ENCODE measurements at regions not wholly inside any gene's neighbourhood (a gene's known extent, or its start where the extent isn't known, plus 50 kb on each side); places are given as distances from the start of the nearest gene placed in this dataset.
"Not testable (repeated sequence)": the region's sequence is repeated elsewhere in the genome, so short reads cannot be mapped to it uniquely, and the experiment has no call there.

- intact Hi-C loops (cut with DNase I) = no loop called here
- no peak for DNase-seq (ENCODE audit: low spot score)
These were observed 118.8 kb upstream of the PDE1A start for GRCh38 chr2:182545420-182546167.

- intact Hi-C loops (cut with DNase I) = no loop called here
These were observed 121.5 kb upstream of the PDE1A start for GRCh38 chr2:182548031-182548950.

DNA sequence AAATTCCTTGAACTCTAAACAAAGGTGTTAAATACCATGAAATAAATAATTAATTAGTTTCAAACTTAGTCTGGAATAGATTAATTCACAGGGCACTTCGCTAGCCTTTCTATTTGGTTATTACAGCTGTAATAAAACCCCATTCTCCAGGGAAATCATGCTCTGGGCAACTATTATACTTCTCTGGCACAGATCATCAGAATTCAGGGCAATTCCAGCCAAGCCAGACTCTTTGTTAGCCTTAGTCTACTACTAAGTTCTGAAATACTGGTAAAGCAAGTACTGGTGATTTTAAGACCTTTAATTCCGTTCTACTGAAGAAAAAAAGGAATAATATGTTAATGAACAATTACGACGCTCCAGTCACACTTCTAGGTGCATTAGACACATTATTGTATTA, 123.4 kb upstream of the PDE1A start:
- intact Hi-C loops (cut with DNase I) = no loop called here
- no peak for DNase-seq (ENCODE audit: low spot score)

More at GRCh38 chr2:182548031-182548950, 121.5 kb upstream of the PDE1A start:
- DNase-seq (ENCODE audit: low spot score) = no peak

DNA sequence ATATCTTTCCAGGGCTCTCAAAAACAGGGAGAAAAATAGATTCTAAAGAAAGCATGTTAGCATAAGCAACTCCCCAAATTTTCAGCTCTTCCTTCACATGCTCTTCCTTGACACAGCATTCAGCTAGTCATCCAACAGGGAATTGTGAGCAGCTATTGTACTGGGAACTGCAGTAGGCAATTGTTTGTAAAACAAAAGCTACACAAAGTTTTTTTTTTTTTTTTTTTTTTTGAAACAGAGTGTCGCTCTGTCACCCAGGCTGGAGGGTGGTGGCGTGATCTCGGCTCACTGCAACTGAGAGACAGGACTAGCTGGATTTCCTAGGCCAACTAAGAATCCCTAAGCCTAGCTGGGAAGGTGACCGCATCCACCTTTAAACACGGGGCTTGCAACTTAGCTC, 125.4 kb upstream of the PDE1A start:
- intact Hi-C loops (cut with DNase I); DNase-seq (ENCODE audit: low spot score): not testable (repeated sequence)

GRCh38 chr2:182552785-182553184, 125.9 kb upstream of the PDE1A start:
- intact Hi-C loops (cut with DNase I); DNase-seq (ENCODE audit: low spot score): not testable (repeated sequence)

DNA sequence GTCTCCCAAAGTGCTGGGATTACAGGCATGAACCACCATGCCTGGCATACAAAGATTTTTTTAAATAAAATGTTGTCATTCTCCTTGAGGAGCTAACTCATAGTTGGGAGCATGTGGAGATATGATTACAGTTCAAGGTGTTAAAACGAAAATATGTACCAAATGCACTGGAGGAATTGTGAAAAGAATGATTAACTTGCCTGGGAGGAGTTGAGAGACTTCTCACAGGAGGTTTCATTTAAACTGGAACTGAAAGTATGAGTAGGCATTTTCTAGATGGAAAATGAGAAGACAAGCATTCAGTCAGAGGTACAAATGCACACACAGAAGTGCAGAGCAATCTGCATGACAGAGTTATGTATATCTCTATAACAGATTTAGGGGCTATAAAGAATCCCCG, 126.6 kb upstream of the PDE1A start:
- DNase-seq (ENCODE audit: low spot score) = no peak
- intact Hi-C loops (cut with DNase I) = no loop called here

- intact Hi-C loops (cut with DNase I) = no loop called here
- DNase-seq (ENCODE audit: low spot score) = no peak
These were observed 128.1 kb upstream of the PDE1A start for GRCh38 chr2:182554950-182555349.

- no peak for DNase-seq (ENCODE audit: low spot score)
- intact Hi-C loops (cut with DNase I) = no loop called here
These were observed 131.7 kb upstream of the PDE1A start for GRCh38 chr2:182558564-182558963.

DNA sequence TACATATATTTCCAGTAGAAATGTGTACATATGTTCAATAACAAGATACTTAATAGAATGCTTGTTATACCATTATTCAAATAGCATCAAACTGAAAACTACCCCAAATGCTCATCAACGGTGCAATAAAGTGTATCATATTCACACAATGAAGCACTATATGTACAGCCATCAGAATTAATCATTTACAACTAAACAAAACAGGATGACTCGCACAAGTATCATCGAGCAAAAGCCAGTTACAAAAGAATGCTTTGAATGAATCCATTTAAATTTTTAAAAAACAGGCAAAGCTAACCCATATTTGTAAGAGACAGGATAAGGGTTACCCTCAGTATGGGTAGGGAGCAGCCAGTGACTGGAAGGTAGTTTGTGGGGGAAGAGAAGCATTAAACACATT, 132.8 kb upstream of the PDE1A start:
- intact Hi-C loops (cut with DNase I) = no loop called here
- no peak for DNase-seq (ENCODE audit: low spot score)

- intact Hi-C loops (cut with DNase I) = no loop called here
- no peak for DNase-seq (ENCODE audit: low spot score)
These were observed 139.2 kb upstream of the PDE1A start for GRCh38 chr2:182565911-182566567.

GRCh38 chr2:182573553-182573952, 142.5 kb upstream of the DNAJC10 start:
- no peak for DNase-seq (ENCODE audit: low spot score)
- intact Hi-C loops (cut with DNase I) = no loop called here

DNA sequence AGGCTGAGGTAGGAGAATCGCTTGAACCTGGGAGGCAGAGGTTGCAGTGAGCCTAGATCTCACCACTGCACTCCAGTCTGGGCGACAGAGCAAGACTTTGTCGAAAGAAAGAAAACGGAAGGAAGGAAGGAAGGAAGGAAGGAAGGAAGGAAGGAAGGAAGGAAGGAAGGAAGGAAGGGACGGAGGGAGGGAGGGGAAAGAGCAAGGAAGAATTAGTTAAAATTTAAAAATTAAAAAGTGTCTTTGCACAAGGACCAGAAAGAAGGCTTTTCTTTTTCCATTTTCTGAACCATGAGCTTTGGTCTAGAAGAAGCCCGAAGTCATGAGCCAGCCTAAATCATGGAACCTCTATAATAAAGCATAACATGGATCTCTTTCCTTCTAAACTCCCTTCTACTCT, 138.2 kb upstream of the DNAJC10 start:
- intact Hi-C loops (cut with DNase I) = no loop called here
- no peak for DNase-seq (ENCODE audit: low spot score)

- intact Hi-C loops (cut with DNase I) = no loop called here
- DNase-seq (ENCODE audit: low spot score) = no peak
These were observed 134.7 kb upstream of the DNAJC10 start for GRCh38 chr2:182581196-182581935.

- intact Hi-C loops (cut with DNase I) = no loop called here
- DNase-seq (ENCODE audit: low spot score) = no peak
These were observed 131.6 kb upstream of the DNAJC10 start for GRCh38 chr2:182584462-182584861.

- no peak for DNase-seq (ENCODE audit: low spot score)
- intact Hi-C loops (cut with DNase I) = no loop called here
These were observed 131.1 kb upstream of the DNAJC10 start for GRCh38 chr2:182585001-182585400.

DNA sequence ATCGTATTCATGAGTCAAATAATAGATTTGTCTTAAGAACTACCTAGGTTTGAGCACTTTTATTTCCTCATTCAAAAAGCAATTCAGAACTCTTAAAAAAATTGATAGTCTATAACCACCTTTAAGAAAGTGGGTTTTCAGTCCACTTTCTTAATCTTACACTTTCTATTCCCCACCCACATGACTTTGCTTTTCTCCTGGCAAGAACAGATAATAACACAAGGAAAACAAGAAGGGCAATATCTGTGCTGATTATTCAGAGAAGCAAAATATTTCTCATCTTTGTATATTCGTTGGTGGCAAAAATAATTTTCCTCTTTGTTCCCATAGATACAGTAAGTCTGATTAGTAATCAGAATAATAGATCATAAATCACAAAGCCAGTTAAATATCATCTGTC, 130.6 kb upstream of the DNAJC10 start:
- no peak for DNase-seq (ENCODE audit: low spot score)
- intact Hi-C loops (cut with DNase I) = no loop called here

GRCh38 chr2:182586426-182586825, 129.6 kb upstream of the DNAJC10 start:
- intact Hi-C loops (cut with DNase I) = no loop called here

GRCh38 chr2:182587831-182588230, 128.2 kb upstream of the DNAJC10 start:
- no peak for DNase-seq (ENCODE audit: low spot score)
- intact Hi-C loops (cut with DNase I) = no loop called here

More at GRCh38 chr2:182586426-182586825, 129.6 kb upstream of the DNAJC10 start:
- DNase-seq (ENCODE audit: low spot score) = no peak

- intact Hi-C loops (cut with DNase I) = no loop called here
- DNase-seq (ENCODE audit: low spot score) = no peak
These were observed 126.9 kb upstream of the DNAJC10 start for GRCh38 chr2:182589121-182589520.

Measured in posterior vena cava (tissue), 2 donors.